HG02678 (cell line): ENCODE measurements at regions not wholly inside any gene's neighbourhood (a gene's known extent, or its start where the extent isn't known, plus 50 kb on each side); places are given as distances from the start of the nearest gene placed in this dataset.
"Not testable (repeated sequence)": the region's sequence is repeated elsewhere in the genome, so short reads cannot be mapped to it uniquely, and the experiment has no call there.

Source experiments
- ATAC-seq: cut with Tn5 transposase; IDR thresholded peaks from one replicate; pipeline ENCODE4 v1.9.1; 2021; ENCODE audit warnings: mild to moderate bottlenecking, moderate library complexity; ENCODE audit not compliant: unreplicated experiment

GRCh38 chr7:113269592-113269991 is 151.2 kb upstream of the SMIM30 start:
- not testable (repeated sequence) for ATAC-seq

GRCh38 chr7:113268757-113269156 is 150.4 kb upstream of the SMIM30 start:
- ATAC-seq: no peak

- ATAC-seq: no peak
These were observed 149.5 kb upstream of the SMIM30 start for GRCh38 chr7:113267885-113268284.

- no peak for ATAC-seq
These were observed 148.9 kb upstream of the SMIM30 start for GRCh38 chr7:113267271-113267670.

GRCh38 chr7:113263749-113264148 is 145.4 kb upstream of the SMIM30 start:
- ATAC-seq: no peak

- ATAC-seq: not testable (repeated sequence)
These were observed 144.9 kb upstream of the SMIM30 start for GRCh38 chr7:113263215-113263742.

- no peak for ATAC-seq
These were observed 138.7 kb upstream of the SMIM30 start for GRCh38 chr7:113256883-113257531.

- ATAC-seq: no peak
These were observed 128.8 kb upstream of the SMIM30 start for GRCh38 chr7:113247198-113247597.

GRCh38 chr7:113246738-113247137 is 128.4 kb upstream of the SMIM30 start:
- no peak for ATAC-seq

GRCh38 chr7:113232885-113233284 is 114.5 kb upstream of the SMIM30 start:
- no peak for ATAC-seq

- ATAC-seq: no peak
These were observed 112.3 kb upstream of the SMIM30 start for GRCh38 chr7:113230691-113231090.

GRCh38 chr7:113217314-113217713 is 99.0 kb upstream of the SMIM30 start:
- no peak for ATAC-seq

- ATAC-seq: no peak
These were observed 97.7 kb upstream of the SMIM30 start for GRCh38 chr7:113216038-113216437.

- no peak for ATAC-seq
These were observed 91.3 kb upstream of the SMIM30 start for GRCh38 chr7:113209449-113210203.

- no peak for ATAC-seq
These were observed 89.6 kb upstream of the SMIM30 start for GRCh38 chr7:113207931-113208330.

GRCh38 chr7:113207441-113207840 is 89.1 kb upstream of the SMIM30 start:
- no peak for ATAC-seq

GRCh38 chr7:113204415-113204814 is 86.1 kb upstream of the SMIM30 start:
- no peak for ATAC-seq

GRCh38 chr7:113202284-113202683 is 83.9 kb upstream of the SMIM30 start:
- ATAC-seq: no peak

GRCh38 chr7:113200281-113200680 is 81.9 kb upstream of the SMIM30 start:
- ATAC-seq: no peak

GRCh38 chr7:113199841-113200240 is 81.5 kb upstream of the SMIM30 start:
- ATAC-seq: no peak

- ATAC-seq: no peak
These were observed 80.8 kb upstream of the SMIM30 start for GRCh38 chr7:113199136-113199535.

GRCh38 chr7:113198226-113198625 is 79.9 kb upstream of the SMIM30 start:
- no peak for ATAC-seq
